ENCODE measurements at regions not wholly inside any gene's neighbourhood (a gene's known extent, or its start where the extent isn't known, plus 50 kb on each side); places are given as distances from the start of the nearest gene placed in this dataset.

DNA sequence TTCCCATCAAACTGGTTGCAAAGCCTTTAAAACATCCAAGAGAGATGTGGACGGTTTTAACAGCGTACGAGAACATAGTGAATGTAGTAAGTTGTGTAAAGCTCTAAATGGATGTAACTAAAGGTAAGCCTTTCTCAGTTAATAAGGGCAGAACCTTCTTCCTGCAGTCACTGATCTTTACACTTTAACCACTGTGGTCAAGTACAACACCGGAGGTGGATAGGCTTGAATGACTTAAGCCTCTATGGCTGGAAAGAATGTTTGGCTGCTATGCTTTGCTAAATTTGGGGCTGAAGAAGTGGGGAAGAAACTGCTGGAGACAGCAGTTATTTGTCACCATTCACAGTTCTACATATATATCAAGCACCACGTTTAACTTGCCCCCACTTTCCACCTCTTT is 285.1 kb upstream of the FMR1 start:
- no peaks in the 10 kb centered on the region for H3K36me3 ChIP-seq (ENCODE audit: insufficient read depth, low read length)
- no peak overlapping the region for H3K9ac ChIP-seq (ENCODE audit: low read depth, low read length)
- H3K9me3 ChIP-seq (ENCODE audit: control insufficient read depth, insufficient read depth, low read length) = no peaks in the 10 kb centered on the region
- H3K4me1 ChIP-seq (ENCODE audit: insufficient read depth, low read length) = no peaks in the 10 kb centered on the region

DNA sequence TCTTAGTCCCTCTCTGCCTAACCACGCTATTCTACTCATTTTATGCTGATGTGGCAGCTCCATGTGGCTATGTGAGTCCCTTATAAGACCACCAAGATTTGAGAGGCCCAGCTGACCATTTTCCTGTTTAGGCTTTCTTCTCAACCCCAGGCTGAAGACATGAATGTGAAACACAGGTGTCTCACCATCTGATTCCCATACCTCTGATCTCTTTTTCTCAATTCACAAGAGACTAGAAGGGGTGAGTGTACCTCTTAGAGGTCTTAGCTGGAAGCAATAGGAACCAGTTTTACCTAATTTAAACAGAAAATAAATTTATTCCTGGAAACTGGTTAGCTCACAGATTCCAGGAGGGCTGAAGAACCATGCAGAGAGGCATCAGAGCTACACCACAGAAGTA is 276.5 kb upstream of the FMR1 start:
- Histone ChIP-seq H3K36me3 (ENCODE audit: insufficient read depth, low read length) (no peaks in the 10 kb centered on the region), H3K4me1 (ENCODE audit: insufficient read depth, low read length) (no peaks in the 10 kb centered on the region), H3K9me3 (ENCODE audit: control insufficient read depth, insufficient read depth, low read length) (no peaks in the 10 kb centered on the region), H3K9ac (ENCODE audit: low read depth, low read length) (no peak overlapping the region)

DNA sequence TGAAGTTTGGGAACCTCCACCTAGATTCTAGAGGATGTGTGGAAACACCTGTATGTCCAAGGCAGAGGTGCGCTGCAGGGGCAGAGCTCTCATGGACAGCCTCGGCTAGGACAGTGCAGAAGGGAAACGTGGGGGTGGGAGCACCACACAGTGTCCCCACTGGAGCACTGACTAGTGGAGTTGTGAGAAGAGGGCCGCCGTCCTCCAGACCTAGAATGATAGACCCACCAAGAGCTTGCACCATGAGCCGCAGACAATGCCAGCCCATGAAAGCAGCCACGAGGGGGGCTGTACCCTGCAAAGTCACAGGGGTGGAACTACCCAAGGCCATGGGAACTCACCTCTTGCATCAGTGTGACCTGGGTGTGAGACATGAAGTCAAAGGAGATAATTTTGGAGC is 274.5 kb upstream of the FMR1 start:
- no peak overlapping the region for H3K9ac ChIP-seq (ENCODE audit: low read depth, low read length)
- H3K4me1 ChIP-seq (ENCODE audit: insufficient read depth, low read length) = no peaks in the 10 kb centered on the region
- H3K9me3 ChIP-seq (ENCODE audit: control insufficient read depth, insufficient read depth, low read length) = no peaks in the 10 kb centered on the region
- no peaks in the 10 kb centered on the region for H3K36me3 ChIP-seq (ENCODE audit: insufficient read depth, low read length)

DNA sequence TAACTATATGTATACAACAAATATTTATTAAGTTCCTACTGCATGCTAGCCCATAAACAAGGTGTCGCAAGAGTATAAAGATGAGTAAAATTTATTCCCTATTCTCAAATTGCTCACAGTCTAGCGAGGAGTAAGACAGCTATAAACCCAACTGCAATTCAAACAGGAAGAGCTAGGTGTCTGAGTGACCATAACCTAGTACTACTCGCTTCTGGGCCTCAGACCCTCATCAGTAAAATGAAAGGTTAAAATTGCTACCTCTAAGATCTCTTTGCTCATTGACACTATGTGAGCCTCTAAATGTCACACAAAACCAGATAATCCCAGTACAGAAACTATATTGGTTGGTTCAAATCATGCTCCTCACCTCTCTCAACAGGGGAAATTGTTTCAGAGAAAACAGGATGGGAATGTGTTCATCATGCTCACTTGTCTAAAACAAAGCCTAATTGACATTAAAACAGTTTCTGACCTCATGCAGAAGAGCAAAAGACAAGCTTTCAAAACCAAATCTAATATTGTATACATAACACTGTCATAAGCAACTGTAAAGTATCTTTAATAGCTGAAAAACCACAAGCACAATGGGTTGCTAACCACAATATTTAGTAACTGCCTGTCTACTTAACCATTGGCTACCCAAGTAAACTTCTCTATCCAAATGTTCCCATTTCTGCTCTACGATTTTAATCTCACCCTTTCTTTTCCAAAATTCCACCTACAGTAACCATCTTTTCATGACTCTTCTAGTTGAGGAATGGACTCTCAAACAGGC is 264.6 kb upstream of the FMR1 start:
- Histone ChIP-seq H3K36me3 (ENCODE audit: insufficient read depth, low read length) (no peaks in the 10 kb centered on the region), H3K9me3 (ENCODE audit: control insufficient read depth, insufficient read depth, low read length) (peaks cover 5% of the 10 kb centered on the region; the same call in 1 of the 2 replicates), H3K4me1 (ENCODE audit: insufficient read depth, low read length) (no peaks in the 10 kb centered on the region)

DNA sequence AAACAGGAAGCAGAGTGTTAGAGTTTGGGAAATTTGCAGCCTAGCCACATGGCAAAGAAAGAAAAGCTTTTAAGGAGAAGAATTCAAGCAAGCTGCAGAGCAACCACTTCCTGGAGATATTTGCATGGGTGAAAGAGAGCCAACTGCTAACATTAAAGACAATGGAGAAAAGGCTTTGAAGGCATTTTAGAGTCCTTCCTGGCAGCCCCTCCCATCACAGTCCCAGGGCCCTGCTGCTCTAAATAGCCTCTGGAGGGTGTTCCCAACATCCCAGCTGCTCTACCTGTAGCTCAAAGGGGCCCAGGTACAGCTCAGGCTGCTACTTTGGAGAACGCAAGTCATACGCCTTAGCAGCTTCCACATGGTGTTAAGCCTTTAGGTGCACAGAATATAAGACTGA is 235.9 kb upstream of the FMR1 start:
- Histone ChIP-seq H3K9ac (ENCODE audit: low read depth, low read length) (no peak overlapping the region), H3K9me3 (ENCODE audit: control insufficient read depth, insufficient read depth, low read length) (no peaks in the 10 kb centered on the region; the same call in 1 of the 2 replicates), H3K4me1 (ENCODE audit: insufficient read depth, low read length) (0 out of 2 replicates have a peak, but pooled peaks cover 4% of the 10 kb centered on the region), H3K36me3 (ENCODE audit: insufficient read depth, low read length) (no peaks in the 10 kb centered on the region)

More for the DNA sequence above, 264.6 kb upstream of the FMR1 start:
- H3K9ac ChIP-seq (ENCODE audit: low read depth, low read length) = no peak overlapping the region

DNA sequence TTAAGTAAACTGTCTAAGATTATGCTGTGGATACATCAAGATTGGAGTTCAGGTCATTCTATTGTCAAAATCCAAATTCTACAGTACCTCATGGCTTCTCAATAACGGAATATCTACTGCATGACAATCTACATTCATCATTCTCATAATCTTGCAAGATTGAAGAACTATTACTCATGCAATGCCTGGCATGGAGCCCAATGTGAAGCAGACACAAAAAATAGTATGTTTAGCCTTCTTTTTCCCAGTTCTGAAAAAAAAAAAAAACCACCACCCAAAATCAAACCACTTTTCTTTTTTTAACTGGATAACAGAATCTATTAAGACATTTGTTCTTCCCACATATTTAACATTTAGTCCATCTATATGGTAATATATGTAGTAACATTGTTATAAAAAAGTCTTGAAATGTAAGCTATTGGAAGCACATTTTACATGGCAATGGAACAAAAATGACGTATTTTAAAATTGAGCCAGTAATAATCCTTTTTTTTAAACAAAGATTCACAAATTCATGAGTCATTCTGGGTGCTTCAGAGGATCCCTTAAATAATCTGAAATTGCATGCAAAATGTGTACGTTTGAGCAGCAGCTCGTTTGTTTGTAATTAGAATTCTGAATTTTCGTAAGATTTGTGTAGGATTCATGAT is 232.2 kb upstream of the FMR1 start:
- 0 out of 2 replicates have a peak, but pooled peaks cover 10% of the 10 kb centered on the region for H3K4me1 ChIP-seq (ENCODE audit: insufficient read depth, low read length)
- no peaks in the 10 kb centered on the region; the same call in 1 of the 2 replicates for H3K9me3 ChIP-seq (ENCODE audit: control insufficient read depth, insufficient read depth, low read length)
- H3K36me3 ChIP-seq (ENCODE audit: insufficient read depth, low read length) = no peaks in the 10 kb centered on the region
- H3K9ac ChIP-seq (ENCODE audit: low read depth, low read length) = no peak overlapping the region

DNA sequence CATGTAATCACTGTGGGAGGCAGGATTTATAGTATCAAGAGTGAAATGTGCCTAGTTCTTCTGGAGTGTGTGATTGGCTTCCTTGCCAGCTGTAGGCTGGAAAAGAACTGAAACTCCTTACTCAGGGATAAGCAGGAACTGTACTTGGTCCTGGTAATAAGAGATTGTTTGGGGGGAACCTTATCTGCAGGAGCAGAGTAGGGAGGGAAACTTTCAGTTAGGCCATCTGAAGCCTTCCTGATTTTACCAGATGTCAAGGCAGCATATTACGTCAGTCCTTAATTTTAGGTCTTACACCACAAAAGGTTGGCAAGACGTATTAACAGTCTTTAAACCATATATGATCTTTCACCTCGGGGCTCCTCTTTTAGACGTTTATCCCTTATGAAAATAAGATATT is 231.5 kb upstream of the FMR1 start:
- Histone ChIP-seq H3K4me1 (ENCODE audit: insufficient read depth, low read length) (0 out of 2 replicates have a peak, but pooled peaks cover 10% of the 10 kb centered on the region), H3K36me3 (ENCODE audit: insufficient read depth, low read length) (no peaks in the 10 kb centered on the region), H3K9ac (ENCODE audit: low read depth, low read length) (no peak overlapping the region), H3K9me3 (ENCODE audit: control insufficient read depth, insufficient read depth, low read length) (no peaks in the 10 kb centered on the region)

DNA sequence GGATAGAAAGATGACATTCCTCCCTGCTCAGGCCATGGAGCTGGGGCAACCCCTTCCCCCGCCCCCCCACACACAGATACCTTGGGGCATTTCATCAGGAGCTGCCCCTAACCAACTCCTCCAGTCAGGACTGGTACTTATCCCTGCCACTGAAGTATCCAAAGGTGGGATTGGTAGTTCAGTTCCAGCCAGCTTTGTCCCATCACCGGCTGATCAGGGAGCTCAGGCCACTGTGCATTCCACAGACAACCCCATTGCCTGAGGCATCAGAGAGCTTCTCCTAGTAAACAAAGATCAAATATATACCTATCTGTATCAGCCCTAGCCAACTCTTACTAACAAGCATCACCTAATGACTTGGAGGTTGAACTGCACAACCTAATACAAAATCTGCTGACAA is 218.2 kb upstream of the FMR1 start:
- Histone ChIP-seq H3K9ac (ENCODE audit: low read depth, low read length) (no peak overlapping the region), H3K4me1 (ENCODE audit: insufficient read depth, low read length) (no peaks in the 10 kb centered on the region), H3K9me3 (ENCODE audit: control insufficient read depth, insufficient read depth, low read length) (no peaks in the 10 kb centered on the region), H3K36me3 (ENCODE audit: insufficient read depth, low read length) (no peaks in the 10 kb centered on the region)

DNA sequence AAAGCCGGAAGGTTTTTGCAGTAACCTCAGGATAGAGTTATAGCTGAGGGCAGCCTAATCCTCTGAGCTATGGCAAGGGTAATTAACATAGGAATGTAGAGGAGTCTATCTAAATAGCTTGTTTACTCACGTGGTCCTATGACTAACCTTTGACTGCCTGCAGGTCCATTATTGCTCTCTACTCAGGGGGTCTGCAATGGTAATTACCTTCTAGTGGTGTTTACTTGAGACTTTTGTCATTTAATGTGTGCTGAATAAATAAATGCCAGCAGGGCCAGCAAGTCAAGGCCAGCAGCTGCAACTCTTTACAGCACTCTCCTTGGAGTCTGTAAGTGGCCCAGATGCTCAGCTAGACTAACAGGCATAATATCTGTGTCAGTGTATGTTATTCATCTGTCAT is 212.7 kb upstream of the FMR1 start:
- H3K9me3 ChIP-seq (ENCODE audit: control insufficient read depth, insufficient read depth, low read length) = no peaks in the 10 kb centered on the region
- no peaks in the 10 kb centered on the region for H3K36me3 ChIP-seq (ENCODE audit: insufficient read depth, low read length)
- H3K9ac ChIP-seq (ENCODE audit: low read depth, low read length) = no peak overlapping the region
- H3K4me1 ChIP-seq (ENCODE audit: insufficient read depth, low read length) = 0 out of 2 replicates have a peak, but pooled peaks cover 3% of the 10 kb centered on the region

DNA sequence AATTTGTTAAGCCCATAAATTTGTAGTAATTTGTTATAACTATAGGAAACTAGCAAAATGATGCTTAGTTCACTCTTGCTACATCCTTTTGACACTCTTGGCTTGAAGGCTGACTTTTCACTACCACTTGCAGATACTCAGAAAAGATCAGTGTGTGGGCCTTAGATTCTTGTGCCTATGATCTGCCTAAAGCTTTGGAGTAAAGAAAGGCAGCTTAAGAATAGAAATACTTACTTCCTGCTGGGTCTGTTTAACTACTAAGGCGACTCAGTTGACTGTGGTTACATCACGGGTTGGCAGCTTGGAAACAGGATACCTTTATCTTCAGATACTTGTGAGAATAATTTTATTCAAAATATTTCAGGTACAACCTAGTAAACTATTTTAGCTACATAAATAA is 201.4 kb upstream of the FMR1 start:
- Histone ChIP-seq H3K9me3 (ENCODE audit: control insufficient read depth, insufficient read depth, low read length) (no peaks in the 10 kb centered on the region), H3K9ac (ENCODE audit: low read depth, low read length) (no peak overlapping the region), H3K36me3 (ENCODE audit: insufficient read depth, low read length) (no peaks in the 10 kb centered on the region), H3K4me1 (ENCODE audit: insufficient read depth, low read length) (no peaks in the 10 kb centered on the region)

DNA sequence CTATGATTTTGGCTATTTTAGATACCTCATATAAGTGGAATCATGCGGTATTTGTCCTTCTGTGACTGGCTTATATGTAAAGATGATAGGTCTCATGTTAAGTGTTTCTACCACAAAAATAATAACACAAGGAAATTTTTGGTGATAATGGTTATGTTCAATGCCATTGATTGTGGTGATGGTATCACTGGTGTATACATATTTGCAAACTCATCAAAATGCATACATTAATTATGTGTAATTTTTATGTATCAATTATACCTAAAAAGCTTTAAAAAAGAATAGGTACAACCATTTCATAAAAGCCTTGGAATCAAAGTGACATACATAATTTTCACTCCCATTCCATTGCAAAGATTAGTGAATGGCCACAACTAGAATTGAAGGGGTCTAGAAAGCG is 178.3 kb upstream of the FMR1 start:
- peaks cover 11% of the 10 kb centered on the region for H3K4me1 ChIP-seq (ENCODE audit: insufficient read depth, low read length)
- no peaks in the 10 kb centered on the region for H3K9me3 ChIP-seq (ENCODE audit: control insufficient read depth, insufficient read depth, low read length)
- H3K9ac ChIP-seq (ENCODE audit: low read depth, low read length) = no peak overlapping the region
- no peaks in the 10 kb centered on the region for H3K36me3 ChIP-seq (ENCODE audit: insufficient read depth, low read length)

DNA sequence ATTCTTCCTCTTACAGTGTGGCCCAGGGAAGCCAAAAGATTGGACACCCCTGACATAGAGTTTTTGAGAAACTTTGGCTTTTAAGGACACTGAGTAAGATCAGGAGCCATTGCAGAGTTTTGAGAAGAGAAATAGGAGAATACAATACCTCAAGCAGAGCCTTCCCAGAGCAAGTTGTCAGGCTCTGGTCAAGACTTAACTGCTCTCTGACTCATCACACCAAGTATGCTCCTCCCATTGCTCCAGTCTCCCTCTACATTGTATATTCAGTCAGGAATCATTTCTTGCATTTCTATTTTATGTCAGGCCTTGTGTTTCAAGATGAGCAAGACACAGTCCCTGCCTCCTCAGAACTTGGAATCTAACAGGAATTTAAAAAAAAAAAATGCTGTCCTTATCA is 176.4 kb upstream of the FMR1 start:
- H3K9me3 ChIP-seq (ENCODE audit: control insufficient read depth, insufficient read depth, low read length) = no peaks in the 10 kb centered on the region
- H3K4me1 ChIP-seq (ENCODE audit: insufficient read depth, low read length) = peaks cover 11% of the 10 kb centered on the region
- no peaks in the 10 kb centered on the region for H3K36me3 ChIP-seq (ENCODE audit: insufficient read depth, low read length)
- no peak overlapping the region for H3K9ac ChIP-seq (ENCODE audit: low read depth, low read length)

DNA sequence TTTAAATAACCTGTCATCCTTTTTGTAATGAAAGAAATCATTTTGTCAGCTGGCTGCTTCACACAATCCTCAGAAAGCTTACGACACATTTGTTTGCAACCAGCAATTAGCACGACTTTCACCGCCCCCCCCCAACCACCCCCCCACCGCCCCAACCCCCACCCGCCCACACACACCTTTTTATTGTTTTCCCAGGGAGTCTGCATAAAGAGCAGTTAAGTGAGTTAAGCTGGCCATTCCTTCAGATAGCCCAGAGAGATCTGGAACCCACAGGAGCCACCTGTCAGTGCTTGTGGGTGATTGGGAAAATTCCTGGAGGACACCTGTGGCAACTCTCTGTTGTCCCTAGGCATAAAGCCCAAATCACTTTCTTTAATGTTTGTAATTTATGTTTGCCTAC is 175.7 kb upstream of the FMR1 start:
- Histone ChIP-seq H3K4me1 (ENCODE audit: insufficient read depth, low read length) (peaks cover 11% of the 10 kb centered on the region), H3K36me3 (ENCODE audit: insufficient read depth, low read length) (no peaks in the 10 kb centered on the region), H3K9me3 (ENCODE audit: control insufficient read depth, insufficient read depth, low read length) (no peaks in the 10 kb centered on the region), H3K9ac (ENCODE audit: low read depth, low read length) (peak overlapping the region; percentile 38; the same call in 1 of the 2 replicates)

DNA sequence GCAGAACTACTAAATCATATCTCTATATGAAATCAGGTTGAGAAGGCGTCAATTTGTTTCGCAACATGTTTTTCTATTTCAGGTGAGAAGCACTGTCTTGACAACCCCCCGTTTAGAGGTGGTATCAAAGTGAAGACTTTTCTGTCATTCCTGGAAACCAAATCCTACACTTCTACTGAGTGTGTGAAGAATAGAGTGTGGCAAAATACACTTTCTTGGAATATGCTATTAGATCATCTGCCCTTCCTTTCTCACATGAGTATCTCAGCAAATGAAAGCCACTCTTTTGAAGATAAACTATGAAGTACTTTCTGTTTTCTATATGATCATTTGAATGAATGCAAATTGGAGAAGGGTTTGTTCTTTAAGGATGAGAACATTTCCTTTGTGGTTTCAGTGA is 174.0 kb upstream of the FMR1 start:
- H3K9me3 ChIP-seq (ENCODE audit: control insufficient read depth, insufficient read depth, low read length) = no peaks in the 10 kb centered on the region
- H3K4me1 ChIP-seq (ENCODE audit: insufficient read depth, low read length) = peaks cover 11% of the 10 kb centered on the region
- H3K9ac ChIP-seq (ENCODE audit: low read depth, low read length) = no peak overlapping the region
- no peaks in the 10 kb centered on the region for H3K36me3 ChIP-seq (ENCODE audit: insufficient read depth, low read length)

DNA sequence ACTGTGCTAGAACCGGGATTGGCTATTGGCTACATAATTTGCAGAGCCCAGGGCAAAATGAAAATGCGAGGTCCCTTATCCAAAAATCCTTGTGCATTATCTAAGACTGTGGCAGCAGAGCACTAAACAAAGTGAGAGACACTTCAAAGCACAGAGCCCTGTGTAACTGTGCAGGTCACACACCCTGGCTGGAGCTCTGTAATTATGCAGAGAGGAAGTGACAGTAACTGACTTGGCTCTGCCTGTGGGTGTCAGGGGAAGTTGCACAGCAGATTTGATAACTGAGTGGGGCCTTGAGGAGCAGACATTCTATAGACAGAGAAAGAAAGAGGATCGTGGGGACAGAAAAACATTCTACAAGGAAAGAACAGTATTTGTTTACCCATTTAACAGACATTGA is 173.5 kb upstream of the FMR1 start:
- Histone ChIP-seq H3K9ac (ENCODE audit: low read depth, low read length) (no peak overlapping the region), H3K4me1 (ENCODE audit: insufficient read depth, low read length) (peaks cover 11% of the 10 kb centered on the region), H3K36me3 (ENCODE audit: insufficient read depth, low read length) (no peaks in the 10 kb centered on the region), H3K9me3 (ENCODE audit: control insufficient read depth, insufficient read depth, low read length) (no peaks in the 10 kb centered on the region)
